ENCODE measurements at regions not wholly inside any gene's neighbourhood (a gene's known extent, or its start where the extent isn't known, plus 50 kb on each side); places are given as distances from the start of the nearest gene placed in this dataset.

DNA sequence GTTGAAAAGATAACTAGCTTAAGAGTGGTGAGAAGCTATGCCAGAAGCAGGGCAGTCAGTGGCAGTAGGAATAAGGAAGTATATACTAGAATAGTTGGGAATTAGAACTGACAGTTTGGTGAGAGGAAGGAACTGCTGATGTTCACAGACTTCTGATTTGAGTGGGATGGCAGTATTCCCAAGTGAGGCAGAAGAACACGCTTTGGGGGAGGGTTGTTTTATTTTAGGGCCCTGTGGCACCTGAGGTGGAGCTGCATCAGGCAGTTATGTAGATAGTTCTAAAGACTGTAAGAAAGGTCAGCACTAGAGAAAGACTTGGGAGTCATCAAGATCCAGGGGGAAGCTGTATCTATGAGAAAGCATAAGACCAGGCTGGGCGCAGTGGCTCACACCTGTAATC is 66.3 kb upstream of the TNRC6B start:
- TF ChIP-seq, protein P1, sequence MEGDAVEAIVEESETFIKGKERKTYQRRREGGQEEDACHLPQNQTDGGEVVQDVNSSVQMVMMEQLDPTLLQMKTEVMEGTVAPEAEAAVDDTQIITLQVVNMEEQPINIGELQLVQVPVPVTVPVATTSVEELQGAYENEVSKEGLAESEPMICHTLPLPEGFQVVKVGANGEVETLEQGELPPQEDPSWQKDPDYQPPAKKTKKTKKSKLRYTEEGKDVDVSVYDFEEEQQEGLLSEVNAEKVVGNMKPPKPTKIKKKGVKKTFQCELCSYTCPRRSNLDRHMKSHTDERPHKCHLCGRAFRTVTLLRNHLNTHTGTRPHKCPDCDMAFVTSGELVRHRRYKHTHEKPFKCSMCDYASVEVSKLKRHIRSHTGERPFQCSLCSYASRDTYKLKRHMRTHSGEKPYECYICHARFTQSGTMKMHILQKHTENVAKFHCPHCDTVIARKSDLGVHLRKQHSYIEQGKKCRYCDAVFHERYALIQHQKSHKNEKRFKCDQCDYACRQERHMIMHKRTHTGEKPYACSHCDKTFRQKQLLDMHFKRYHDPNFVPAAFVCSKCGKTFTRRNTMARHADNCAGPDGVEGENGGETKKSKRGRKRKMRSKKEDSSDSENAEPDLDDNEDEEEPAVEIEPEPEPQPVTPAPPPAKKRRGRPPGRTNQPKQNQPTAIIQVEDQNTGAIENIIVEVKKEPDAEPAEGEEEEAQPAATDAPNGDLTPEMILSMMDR (IDR thresholded peaks at IDR 0.05; ENCODE audit: control extremely low read depth, extremely low read depth, low read depth, missing control alignments): no peak
- POLR2A ChIA-PET: interaction anchor here (0.6 kb wide), 1 partner anchor 609 kb away, joined by 3 read pairs; no protein-coding TSS in a partner anchor
- CTCF ChIA-PET: interaction anchor here (1.2 to 2.4 kb wide), 4 partner anchors 10 to 26 kb away, joined by 3 to 7 read pairs (median 4); no protein-coding TSS in a partner anchor
- no peak for DNase-seq (ENCODE audit: extremely low spot score)

DNA sequence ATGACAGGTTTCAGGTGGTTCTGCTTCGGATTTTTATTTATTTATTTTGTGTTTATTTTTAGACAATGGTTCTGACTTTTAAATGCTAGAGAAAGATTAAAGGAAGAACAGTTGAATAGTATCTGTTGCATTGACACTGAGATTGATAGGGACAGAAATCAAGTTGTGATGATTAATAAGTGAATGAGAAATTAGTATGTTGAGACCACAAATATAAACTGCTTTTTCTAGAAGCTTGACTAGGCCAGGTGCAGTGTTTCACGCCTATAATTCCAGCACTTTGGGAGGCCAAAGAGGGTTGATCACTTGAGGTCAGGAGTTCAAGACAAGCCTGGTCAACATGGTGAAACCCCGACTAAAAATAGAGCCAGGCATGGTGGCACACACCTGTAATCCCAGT is 65.1 kb upstream of the TNRC6B start:
- ChIA-PET CTCF (interaction anchor here (1.5 to 2.4 kb wide), 3 partner anchors 9 to 12 kb away, joined by 3 to 7 read pairs (median 5); no protein-coding TSS in a partner anchor), POLR2A (no interaction called here)
- no peak for DNase-seq (ENCODE audit: extremely low spot score)
- TF ChIP-seq, protein P1 (IDR thresholded peaks at IDR 0.05; ENCODE audit: control extremely low read depth, extremely low read depth, low read depth, missing control alignments): no peak

DNA sequence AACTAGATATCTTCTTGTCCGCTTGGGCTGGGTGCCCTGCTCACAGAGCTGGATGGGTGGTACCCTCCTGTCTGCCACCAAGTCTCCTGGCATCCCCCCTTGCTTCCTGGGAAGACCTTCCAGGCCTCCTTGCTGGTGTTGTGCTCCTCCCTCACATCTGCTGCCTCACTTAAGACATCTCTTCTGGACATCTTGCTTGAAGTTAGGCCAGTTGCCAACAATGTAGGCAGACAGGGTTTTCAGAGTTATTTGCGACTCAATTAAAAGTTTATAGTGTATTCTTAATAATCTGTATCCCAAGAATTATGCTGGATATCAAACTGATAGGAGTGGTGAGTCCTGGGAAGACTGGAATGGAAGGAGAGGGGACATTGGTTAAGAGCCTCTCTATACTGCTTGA is 64.0 kb upstream of the TNRC6B start:
- CTCF ChIA-PET: no interaction called here

DNA sequence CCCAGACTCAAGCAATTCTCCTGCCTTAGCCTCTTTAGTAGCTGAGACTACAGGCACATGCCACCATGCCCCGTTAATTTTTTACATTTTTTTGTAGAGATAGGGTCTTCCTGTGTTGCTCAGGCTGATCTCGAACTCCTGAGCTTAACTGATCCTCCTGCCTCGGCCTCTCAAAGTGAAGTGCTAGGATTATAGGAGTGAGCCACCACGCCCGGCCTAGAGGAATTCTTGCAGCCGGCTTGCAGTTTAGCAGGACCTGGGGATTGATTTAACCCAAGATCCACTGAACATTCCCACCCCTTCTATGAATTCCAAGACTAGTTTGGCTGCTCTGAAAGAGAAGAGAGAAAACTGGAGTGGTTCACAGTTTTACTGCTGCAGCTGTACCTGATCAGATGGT is 63.3 kb upstream of the TNRC6B start:
- TF ChIP-seq, protein P1 (IDR thresholded peaks at IDR 0.05; ENCODE audit: control extremely low read depth, extremely low read depth, low read depth, missing control alignments): no peak
- POLR2A ChIA-PET: interaction anchor here (0.6 kb wide), 1 partner anchor 67 kb away, joined by 3 read pairs; no protein-coding TSS in a partner anchor
- CTCF ChIA-PET: no interaction called here
- DNase-seq (ENCODE audit: extremely low spot score): no peak

More for the DNA sequence above, 64.0 kb upstream of the TNRC6B start:
- TF ChIP-seq, protein P1 (IDR thresholded peaks at IDR 0.05; ENCODE audit: control extremely low read depth, extremely low read depth, low read depth, missing control alignments): no peak
- POLR2A ChIA-PET: no interaction called here
- no peak for DNase-seq (ENCODE audit: extremely low spot score)

DNA sequence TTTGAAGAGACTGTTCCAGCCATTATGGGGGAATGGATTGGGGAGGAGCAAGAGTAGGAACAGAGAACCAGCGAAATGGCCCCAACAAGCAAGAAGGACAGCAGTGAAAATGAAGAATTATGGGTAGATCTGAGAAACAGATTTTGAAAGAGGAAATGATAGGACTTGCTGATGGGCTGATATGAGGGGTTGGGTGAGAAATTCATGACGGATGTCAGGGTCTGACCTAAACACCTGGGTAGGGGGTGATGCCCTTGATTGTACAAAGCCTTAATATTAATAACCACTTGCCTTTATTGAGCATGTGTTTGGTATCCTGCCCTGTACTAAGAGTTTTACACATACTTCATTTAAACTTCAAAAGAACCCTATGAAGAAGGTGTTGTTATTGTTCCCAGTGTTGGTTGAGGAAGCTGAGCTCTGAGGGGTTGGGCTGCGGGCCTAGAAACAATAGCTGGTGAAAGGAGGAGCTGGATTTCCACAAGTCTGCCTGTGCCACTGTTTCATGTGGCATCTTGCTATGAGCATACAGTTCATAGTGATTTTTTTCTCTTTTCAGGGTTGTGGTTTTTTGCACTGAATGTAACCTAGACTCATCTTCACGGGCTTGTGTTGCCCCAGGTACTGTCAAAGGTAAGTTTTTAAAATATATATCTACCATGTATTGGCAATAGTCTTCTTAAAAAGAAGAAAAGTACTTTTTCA is 61.1 kb upstream of the TNRC6B start:
- DNase-seq (ENCODE audit: extremely low spot score): no peak
- ChIA-PET POLR2A (no interaction called here), CTCF (interaction anchor here (1.4 kb wide), 1 partner anchor 39 kb away, joined by 3 read pairs; no protein-coding TSS in a partner anchor)
- TF ChIP-seq, protein P1 (IDR thresholded peaks at IDR 0.05; ENCODE audit: control extremely low read depth, extremely low read depth, low read depth, missing control alignments): no peak

DNA sequence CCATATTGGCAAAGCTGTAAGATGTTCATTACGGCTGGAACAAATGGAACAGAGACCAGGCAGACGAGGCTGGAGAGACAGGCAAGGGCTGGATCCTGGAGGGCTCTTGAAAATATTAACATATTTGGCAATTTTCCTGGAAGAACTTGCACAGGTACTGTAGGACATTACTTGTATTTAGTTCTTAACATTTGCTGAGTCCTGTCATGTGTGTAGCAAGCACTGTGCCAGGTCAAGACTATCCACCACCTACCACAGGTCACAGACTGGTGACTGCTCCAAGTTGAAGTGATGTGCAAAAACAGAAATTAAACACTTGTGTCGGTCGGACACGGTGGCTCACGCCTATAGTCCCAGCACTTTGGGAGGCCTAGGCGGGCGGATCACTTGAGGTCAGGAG is 58.7 kb upstream of the TNRC6B start:
- ChIA-PET POLR2A (no interaction called here), CTCF (no interaction called here)
- TF ChIP-seq, protein P1 (IDR thresholded peaks at IDR 0.05; ENCODE audit: control extremely low read depth, extremely low read depth, low read depth, missing control alignments): no peak
- DNase-seq (ENCODE audit: extremely low spot score): no peak
